ENCODE measurements at regions not wholly inside any gene's neighbourhood (a gene's known extent, or its start where the extent isn't known, plus 50 kb on each side); places are given as distances from the start of the nearest gene placed in this dataset.

- no peak for TF ChIP-seq FOXJ3 (CRISPR knock-in tag; IDR thresholded peaks at IDR 0.05; ENCODE audit: borderline replicate concordance)
- TF ChIP-seq CBFB (CRISPR knock-in tag; IDR thresholded peaks at IDR 0.05; ENCODE audit: low read depth), result no peak
- no peak for TF ChIP-seq E2F5 (CRISPR knock-in tag; IDR thresholded peaks at IDR 0.05)
- no peak for TF ChIP-seq CREB1 (CRISPR knock-in tag; IDR thresholded peaks at IDR 0.05)
- no peak for TF ChIP-seq CTCF (IDR thresholded peaks at IDR 0.05)
- no peak for TF ChIP-seq JUN (CRISPR knock-in tag; IDR thresholded peaks at IDR 0.05)
Observed at GRCh38 chr3:178096955-178097354, 439.3 kb upstream of the KCNMB2 start.
